WTC11 (cell line): ENCODE measurements at regions not wholly inside any gene's neighbourhood (a gene's known extent, or its start where the extent isn't known, plus 50 kb on each side); places are given as distances from the start of the nearest gene placed in this dataset.
A peak's percentile ranks its signal among the peaks of the same experiment; 100 is the strongest.
"Not testable (repeated sequence)": the region's sequence is repeated elsewhere in the genome, so short reads cannot be mapped to it uniquely, and the experiment has no call there.

ENCODE experiments used
- ATAC-seq: fragments of 200-7000 bp; cut with Tn5 transposase; 2 replicates; pipeline ENCODE4 v1.10.0; 2021; ENCODE audit warnings: mild to moderate bottlenecking, moderate library complexity
- CTCF ChIA-PET: fragments of 300-600 bp; sonication (Branson Sonifier 250); formaldehyde crosslinking; loops from one replicate; lab custom pipeline; 2021; ENCODE audit warnings: antibody characterized with exemption; lab: Charles Lee
- POLR2A ChIA-PET: fragments of 350-600 bp; sonication (Branson Sonifier 250); formaldehyde crosslinking; loops from one replicate; lab custom pipeline; 2021; ENCODE audit warnings: antibody characterized with exemption; lab: Charles Lee
- DNase-seq: peaks from one replicate; pipeline ENCODE4 v3.0.0; 2021; ENCODE audit warnings: low spot score
- H3K27ac Mint-ChIP-seq: 2 replicates; pipeline ENCODE4 v1.8.0; 2021; ENCODE audit warnings: mixed read lengths
- H3K27me3 Mint-ChIP-seq: 2 replicates; pipeline ENCODE4 v1.8.0; 2021; ENCODE audit warnings: low read depth, mild to moderate bottlenecking, moderate library complexity, mixed read lengths
- H3K36me3 Mint-ChIP-seq: 2 replicates; pipeline ENCODE4 v1.8.0; 2021; ENCODE audit warnings: mixed read lengths
- H3K4me1 Mint-ChIP-seq: 2 replicates; pipeline ENCODE4 v1.8.0; 2022; ENCODE audit warnings: mixed read lengths
- H3K4me3 Mint-ChIP-seq: 2 replicates; pipeline ENCODE4 v1.8.0; 2021; ENCODE audit warnings: mild to moderate bottlenecking, moderate library complexity, mixed read lengths
- H3K9me3 Mint-ChIP-seq: 2 replicates; pipeline ENCODE4 v1.8.0; 2021; ENCODE audit warnings: mixed read lengths
- AFF4 ChIP-seq: sonication (generic); formaldehyde crosslinking; IDR thresholded peaks from 2 replicates; pipeline ENCODE4 v1.8.1; 2023; ENCODE audit warnings: mild to moderate bottlenecking, missing genetic modification reagents, borderline replicate concordance
- ATF1 ChIP-seq: sonication (generic); formaldehyde crosslinking; IDR thresholded peaks from 2 replicates; pipeline ENCODE4 v1.8.1; 2023; ENCODE audit warnings: mild to moderate bottlenecking, moderate library complexity, missing genetic modification reagents
- ATF6 ChIP-seq: sonication (generic); formaldehyde crosslinking; IDR thresholded peaks from 2 replicates; pipeline ENCODE4 v1.8.1; 2023; ENCODE audit warnings: mild to moderate bottlenecking, missing genetic modification reagents
- E2F1 ChIP-seq: sonication (generic); formaldehyde crosslinking; IDR thresholded peaks from 2 replicates; pipeline ENCODE4 v1.8.0; 2022; ENCODE audit warnings: mild to moderate bottlenecking, missing genetic modification reagents
- EMX1 ChIP-seq: fragments of 250-450 bp; sonication (Bioruptor Pico); IDR thresholded peaks from 2 replicates; pipeline ENCODE4 v1.8.0; 2021; ENCODE audit warnings: mild to moderate bottlenecking
- ESRRA ChIP-seq: sonication (generic); formaldehyde crosslinking; IDR thresholded peaks from 2 replicates; pipeline ENCODE4 v1.8.1; 2022; ENCODE audit warnings: mild to moderate bottlenecking, missing genetic modification reagents, borderline replicate concordance
- ETV6 ChIP-seq: sonication (generic); formaldehyde crosslinking; IDR thresholded peaks from 2 replicates; pipeline ENCODE4 v1.8.1; 2022; ENCODE audit warnings: mild to moderate bottlenecking, missing genetic modification reagents
- FOXK1 ChIP-seq: sonication (generic); formaldehyde crosslinking; IDR thresholded peaks from 2 replicates; pipeline ENCODE4 v1.8.0; 2022; ENCODE audit warnings: mild to moderate bottlenecking, moderate library complexity, missing genetic modification reagents
- JAZF1 ChIP-seq: fragments of 250-450 bp; sonication (Bioruptor Pico); IDR thresholded peaks from 2 replicates; pipeline ENCODE4 v1.9.0; 2021; ENCODE audit warnings: moderate library complexity, mild to moderate bottlenecking, inconsistent platforms
- TEAD4 ChIP-seq: sonication (generic); formaldehyde crosslinking; IDR thresholded peaks from 2 replicates; pipeline ENCODE4 v1.8.0; 2022; ENCODE audit warnings: mild to moderate bottlenecking, missing genetic modification reagents
- ZBTB21 ChIP-seq: sonication (generic); formaldehyde crosslinking; IDR thresholded peaks from 2 replicates; pipeline ENCODE4 v1.8.1; 2023; ENCODE audit warnings: mild to moderate bottlenecking, missing genetic modification reagents, borderline replicate concordance
- TF ChIP-seq, protein P1 (sequence below): fragments of 250-450 bp; sonication (Bioruptor Pico); IDR thresholded peaks from 2 replicates; pipeline ENCODE4 v1.9.0; 2021; ENCODE audit warnings: mild to moderate bottlenecking
- TF ChIP-seq, protein P2 (sequence below): fragments of 250-450 bp; sonication (Bioruptor Pico); IDR thresholded peaks from 2 replicates; pipeline ENCODE4 v1.9.0; 2021; ENCODE audit warnings: moderate library complexity, mild to moderate bottlenecking, inconsistent platforms, borderline replicate concordance
- TF ChIP-seq, protein P3 (sequence below): sonication (generic); formaldehyde crosslinking; IDR thresholded peaks from 2 replicates; pipeline ENCODE4 v1.8.0; 2022; ENCODE audit warnings: mild to moderate bottlenecking, missing genetic modification reagents
- TF ChIP-seq, protein P4 (sequence below): sonication (generic); formaldehyde crosslinking; IDR thresholded peaks from 2 replicates; pipeline ENCODE4 v1.8.0; 2022; ENCODE audit warnings: mild to moderate bottlenecking, missing genetic modification reagents

- H3K27me3 Mint-ChIP-seq, H3K9me3 Mint-ChIP-seq, H3K4me1 Mint-ChIP-seq, POLR2A ChIA-PET, CTCF ChIA-PET, DNase-seq, H3K27ac Mint-ChIP-seq, ATAC-seq, H3K4me3 Mint-ChIP-seq: not testable (repeated sequence)
- peaks cover 10% of the 10 kb centered on the region for H3K36me3 Mint-ChIP-seq
Measured at GRCh38 chr9:2279138-2279537, 264.0 kb downstream of the SMARCA2 start.

- Mint-ChIP-seq H3K36me3 (peaks cover 18% of the 10 kb centered on the region), H3K4me1 (no peaks in the 10 kb centered on the region; the same call in 1 of the 2 replicates)
- CTCF ChIA-PET = interaction anchor here (0.6 to 1.3 kb wide), 3 partner anchors 12 to 165 kb away, joined by 3 to 6 read pairs (median 3); no protein-coding TSS in a partner anchor
Measured at GRCh38 chr9:2281031-2281802, 266.1 kb downstream of the SMARCA2 start.

GRCh38 chr9:2281803-2282185, 266.6 kb downstream of the SMARCA2 start:
- ChIA-PET POLR2A (interaction anchor here (0.6 to 1.4 kb wide), 5 partner anchors 24 to 130 kb away, joined by 3 to 9 read pairs (median 4); no protein-coding TSS in a partner anchor), CTCF (interaction anchor here (1.2 to 1.3 kb wide), 2 partner anchors 12 to 166 kb away, joined by 3 read pairs; no protein-coding TSS in a partner anchor)
- Mint-ChIP-seq H3K36me3 (peaks cover 22% of the 10 kb centered on the region), H3K9me3 (peaks cover 6% of the 10 kb centered on the region; the same call in 1 of the 2 replicates), H3K4me1 (no peaks in the 10 kb centered on the region; the same call in 1 of the 2 replicates), H3K4me3 (no peak overlapping the region), H3K27ac (no peak overlapping the region), H3K27me3 (no peaks in the 10 kb centered on the region; the same call in 1 of the 2 replicates)
- no peak for ATAC-seq
- DNase-seq = no peak
- TF ChIP-seq E2F1 (CRISPR knock-in tag) (no peak), ATF6 (CRISPR knock-in tag) (no peak), ZBTB21 (CRISPR knock-in tag) (no peak), ATF1 (no peak), ESRRA (no peak), EMX1 (CRISPR knock-in tag) (no peak), JAZF1 (CRISPR knock-in tag) (no peak)
- TF ChIP-seq, protein P1, sequence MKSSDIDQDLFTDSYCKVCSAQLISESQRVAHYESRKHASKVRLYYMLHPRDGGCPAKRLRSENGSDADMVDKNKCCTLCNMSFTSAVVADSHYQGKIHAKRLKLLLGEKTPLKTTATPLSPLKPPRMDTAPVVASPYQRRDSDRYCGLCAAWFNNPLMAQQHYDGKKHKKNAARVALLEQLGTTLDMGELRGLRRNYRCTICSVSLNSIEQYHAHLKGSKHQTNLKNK = no peak
- TF ChIP-seq, protein P2, sequence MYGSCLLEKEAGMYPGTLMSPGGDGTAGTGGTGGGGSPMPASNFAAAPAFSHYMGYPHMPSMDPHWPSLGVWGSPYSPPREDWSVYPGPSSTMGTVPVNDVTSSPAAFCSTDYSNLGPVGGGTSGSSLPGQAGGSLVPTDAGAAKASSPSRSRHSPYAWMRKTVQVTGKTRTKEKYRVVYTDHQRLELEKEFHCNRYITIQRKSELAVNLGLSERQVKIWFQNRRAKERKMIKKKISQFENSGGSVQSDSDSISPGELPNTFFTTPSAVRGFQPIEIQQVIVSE (CRISPR knock-in tag) = no peak

More at GRCh38 chr9:2281031-2281802, 266.1 kb downstream of the SMARCA2 start:
- ATAC-seq (peak; percentile 96), DNase-seq (peak; percentile 77)
- POLR2A ChIA-PET = interaction anchor here (0.6 to 1.4 kb wide), 7 partner anchors 24 to 529 kb away, joined by 3 to 9 read pairs (median 4); no protein-coding TSS in a partner anchor
- TF ChIP-seq, protein P3, sequence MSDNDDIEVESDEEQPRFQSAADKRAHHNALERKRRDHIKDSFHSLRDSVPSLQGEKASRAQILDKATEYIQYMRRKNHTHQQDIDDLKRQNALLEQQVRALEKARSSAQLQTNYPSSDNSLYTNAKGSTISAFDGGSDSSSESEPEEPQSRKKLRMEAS (CRISPR knock-in tag) = no peak
- TF ChIP-seq AFF4 (CRISPR knock-in tag) (no peak), ETV6 (CRISPR knock-in tag) (0 out of 2 replicates have a peak, but pooled peaks have one; percentile 51), FOXK1 (CRISPR knock-in tag) (0 out of 2 replicates have a peak, but pooled peaks have one; percentile 21), TEAD4 (CRISPR knock-in tag) (0 out of 2 replicates have a peak, but pooled peaks have one; percentile 45)
- TF ChIP-seq, protein P4, sequence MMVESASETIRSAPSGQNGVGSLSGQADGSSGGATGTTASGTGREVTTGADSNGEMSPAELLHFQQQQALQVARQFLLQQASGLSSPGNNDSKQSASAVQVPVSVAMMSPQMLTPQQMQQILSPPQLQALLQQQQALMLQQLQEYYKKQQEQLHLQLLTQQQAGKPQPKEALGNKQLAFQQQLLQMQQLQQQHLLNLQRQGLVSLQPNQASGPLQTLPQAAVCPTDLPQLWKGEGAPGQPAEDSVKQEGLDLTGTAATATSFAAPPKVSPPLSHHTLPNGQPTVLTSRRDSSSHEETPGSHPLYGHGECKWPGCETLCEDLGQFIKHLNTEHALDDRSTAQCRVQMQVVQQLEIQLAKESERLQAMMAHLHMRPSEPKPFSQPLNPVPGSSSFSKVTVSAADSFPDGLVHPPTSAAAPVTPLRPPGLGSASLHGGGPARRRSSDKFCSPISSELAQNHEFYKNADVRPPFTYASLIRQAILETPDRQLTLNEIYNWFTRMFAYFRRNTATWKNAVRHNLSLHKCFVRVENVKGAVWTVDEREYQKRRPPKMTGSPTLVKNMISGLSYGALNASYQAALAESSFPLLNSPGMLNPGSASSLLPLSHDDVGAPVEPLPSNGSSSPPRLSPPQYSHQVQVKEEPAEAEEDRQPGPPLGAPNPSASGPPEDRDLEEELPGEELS (CRISPR knock-in tag) = peak; percentile 55; the same call in 1 of the 2 replicates
- Mint-ChIP-seq H3K27me3 (no peaks in the 10 kb centered on the region; the same call in 1 of the 2 replicates), H3K9me3 (peaks cover 6% of the 10 kb centered on the region; the same call in 1 of the 2 replicates), H3K4me3 (no peak overlapping the region), H3K27ac (no peak overlapping the region)
